GM12878 (cell line): ENCODE measurements at regions not wholly inside any gene's neighbourhood (a gene's known extent, or its start where the extent isn't known, plus 50 kb on each side); places are given as distances from the start of the nearest gene placed in this dataset.

Experiments
- RELA ChIP-seq: fragments of 450-650 bp; IDR thresholded peaks from 2 replicates; pipeline ENCODE4 v1.8.0; 2014; ENCODE audit warnings: borderline replicate concordance; ENCODE audit not compliant: partially characterized antibody
- TF ChIP-seq, protein P1 (sequence below): IDR thresholded peaks from 2 replicates; pipeline ENCODE4 v1.6.1; 2011; ENCODE audit warnings: borderline replicate concordance, low read depth, mild to moderate bottlenecking, moderate library complexity, mixed read lengths, low read length; ENCODE audit not compliant: insufficient read depth; ENCODE audit errors: extremely low read length

DNA sequence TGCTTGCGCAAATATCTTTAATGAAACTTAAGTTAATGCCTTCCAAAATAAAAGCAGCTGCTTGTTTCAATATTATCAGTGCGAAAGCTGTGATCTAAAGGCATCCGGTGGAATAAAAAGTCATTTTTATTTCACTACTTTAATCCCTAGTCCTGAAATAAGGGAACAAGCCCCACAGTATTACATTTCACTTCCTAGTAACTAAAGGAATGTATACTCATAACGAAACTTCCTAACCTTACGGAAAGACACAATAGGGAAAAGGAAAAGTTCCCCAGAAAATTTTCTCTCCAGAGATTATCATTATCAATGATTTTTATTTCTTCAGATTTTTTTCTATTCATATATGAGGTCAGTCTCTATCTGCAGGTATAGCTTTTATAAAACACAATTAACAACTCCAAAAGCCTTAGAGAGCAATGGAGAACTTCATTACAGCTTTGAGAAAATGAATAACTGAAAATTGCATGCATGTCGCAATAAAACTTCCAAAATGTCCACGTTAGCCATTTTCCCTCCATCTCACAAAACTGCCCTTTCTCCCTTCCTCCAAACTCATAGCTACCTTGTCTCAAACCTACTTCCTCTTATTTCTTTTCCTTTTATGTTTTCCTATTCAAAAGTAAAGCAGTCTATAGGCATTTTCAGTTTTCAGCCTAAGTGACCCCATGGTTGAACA is 154.3 kb upstream of the MED13 start:
- no peak for TF ChIP-seq RELA
- TF ChIP-seq, protein P1, sequence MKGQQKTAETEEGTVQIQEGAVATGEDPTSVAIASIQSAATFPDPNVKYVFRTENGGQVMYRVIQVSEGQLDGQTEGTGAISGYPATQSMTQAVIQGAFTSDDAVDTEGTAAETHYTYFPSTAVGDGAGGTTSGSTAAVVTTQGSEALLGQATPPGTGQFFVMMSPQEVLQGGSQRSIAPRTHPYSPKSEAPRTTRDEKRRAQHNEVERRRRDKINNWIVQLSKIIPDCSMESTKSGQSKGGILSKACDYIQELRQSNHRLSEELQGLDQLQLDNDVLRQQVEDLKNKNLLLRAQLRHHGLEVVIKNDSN = no peak
